ENCODE measurements at regions not wholly inside any gene's neighbourhood (a gene's known extent, or its start where the extent isn't known, plus 50 kb on each side); places are given as distances from the start of the nearest gene placed in this dataset.

DNA sequence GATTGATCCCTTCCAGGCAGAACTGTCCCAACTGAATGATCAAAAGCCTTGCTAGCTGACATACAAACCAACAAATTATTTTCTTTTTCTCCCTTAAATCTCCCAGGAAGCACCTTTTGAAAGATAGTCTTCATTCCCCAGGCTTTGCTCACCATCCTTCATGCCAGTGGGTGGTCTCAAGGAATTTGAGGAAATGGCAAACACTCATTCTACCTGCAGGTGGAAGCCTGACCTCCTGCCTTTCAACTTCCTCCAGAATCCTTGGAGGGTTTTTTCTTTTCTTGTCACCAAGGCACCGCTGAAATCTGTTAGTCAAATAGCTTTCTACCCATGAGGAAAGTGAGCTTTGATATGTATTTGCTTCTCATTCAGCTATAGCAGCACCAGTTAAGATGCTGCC, 128.5 kb downstream of the WIF1 start (continued):
- TF ChIP-seq, protein P1, sequence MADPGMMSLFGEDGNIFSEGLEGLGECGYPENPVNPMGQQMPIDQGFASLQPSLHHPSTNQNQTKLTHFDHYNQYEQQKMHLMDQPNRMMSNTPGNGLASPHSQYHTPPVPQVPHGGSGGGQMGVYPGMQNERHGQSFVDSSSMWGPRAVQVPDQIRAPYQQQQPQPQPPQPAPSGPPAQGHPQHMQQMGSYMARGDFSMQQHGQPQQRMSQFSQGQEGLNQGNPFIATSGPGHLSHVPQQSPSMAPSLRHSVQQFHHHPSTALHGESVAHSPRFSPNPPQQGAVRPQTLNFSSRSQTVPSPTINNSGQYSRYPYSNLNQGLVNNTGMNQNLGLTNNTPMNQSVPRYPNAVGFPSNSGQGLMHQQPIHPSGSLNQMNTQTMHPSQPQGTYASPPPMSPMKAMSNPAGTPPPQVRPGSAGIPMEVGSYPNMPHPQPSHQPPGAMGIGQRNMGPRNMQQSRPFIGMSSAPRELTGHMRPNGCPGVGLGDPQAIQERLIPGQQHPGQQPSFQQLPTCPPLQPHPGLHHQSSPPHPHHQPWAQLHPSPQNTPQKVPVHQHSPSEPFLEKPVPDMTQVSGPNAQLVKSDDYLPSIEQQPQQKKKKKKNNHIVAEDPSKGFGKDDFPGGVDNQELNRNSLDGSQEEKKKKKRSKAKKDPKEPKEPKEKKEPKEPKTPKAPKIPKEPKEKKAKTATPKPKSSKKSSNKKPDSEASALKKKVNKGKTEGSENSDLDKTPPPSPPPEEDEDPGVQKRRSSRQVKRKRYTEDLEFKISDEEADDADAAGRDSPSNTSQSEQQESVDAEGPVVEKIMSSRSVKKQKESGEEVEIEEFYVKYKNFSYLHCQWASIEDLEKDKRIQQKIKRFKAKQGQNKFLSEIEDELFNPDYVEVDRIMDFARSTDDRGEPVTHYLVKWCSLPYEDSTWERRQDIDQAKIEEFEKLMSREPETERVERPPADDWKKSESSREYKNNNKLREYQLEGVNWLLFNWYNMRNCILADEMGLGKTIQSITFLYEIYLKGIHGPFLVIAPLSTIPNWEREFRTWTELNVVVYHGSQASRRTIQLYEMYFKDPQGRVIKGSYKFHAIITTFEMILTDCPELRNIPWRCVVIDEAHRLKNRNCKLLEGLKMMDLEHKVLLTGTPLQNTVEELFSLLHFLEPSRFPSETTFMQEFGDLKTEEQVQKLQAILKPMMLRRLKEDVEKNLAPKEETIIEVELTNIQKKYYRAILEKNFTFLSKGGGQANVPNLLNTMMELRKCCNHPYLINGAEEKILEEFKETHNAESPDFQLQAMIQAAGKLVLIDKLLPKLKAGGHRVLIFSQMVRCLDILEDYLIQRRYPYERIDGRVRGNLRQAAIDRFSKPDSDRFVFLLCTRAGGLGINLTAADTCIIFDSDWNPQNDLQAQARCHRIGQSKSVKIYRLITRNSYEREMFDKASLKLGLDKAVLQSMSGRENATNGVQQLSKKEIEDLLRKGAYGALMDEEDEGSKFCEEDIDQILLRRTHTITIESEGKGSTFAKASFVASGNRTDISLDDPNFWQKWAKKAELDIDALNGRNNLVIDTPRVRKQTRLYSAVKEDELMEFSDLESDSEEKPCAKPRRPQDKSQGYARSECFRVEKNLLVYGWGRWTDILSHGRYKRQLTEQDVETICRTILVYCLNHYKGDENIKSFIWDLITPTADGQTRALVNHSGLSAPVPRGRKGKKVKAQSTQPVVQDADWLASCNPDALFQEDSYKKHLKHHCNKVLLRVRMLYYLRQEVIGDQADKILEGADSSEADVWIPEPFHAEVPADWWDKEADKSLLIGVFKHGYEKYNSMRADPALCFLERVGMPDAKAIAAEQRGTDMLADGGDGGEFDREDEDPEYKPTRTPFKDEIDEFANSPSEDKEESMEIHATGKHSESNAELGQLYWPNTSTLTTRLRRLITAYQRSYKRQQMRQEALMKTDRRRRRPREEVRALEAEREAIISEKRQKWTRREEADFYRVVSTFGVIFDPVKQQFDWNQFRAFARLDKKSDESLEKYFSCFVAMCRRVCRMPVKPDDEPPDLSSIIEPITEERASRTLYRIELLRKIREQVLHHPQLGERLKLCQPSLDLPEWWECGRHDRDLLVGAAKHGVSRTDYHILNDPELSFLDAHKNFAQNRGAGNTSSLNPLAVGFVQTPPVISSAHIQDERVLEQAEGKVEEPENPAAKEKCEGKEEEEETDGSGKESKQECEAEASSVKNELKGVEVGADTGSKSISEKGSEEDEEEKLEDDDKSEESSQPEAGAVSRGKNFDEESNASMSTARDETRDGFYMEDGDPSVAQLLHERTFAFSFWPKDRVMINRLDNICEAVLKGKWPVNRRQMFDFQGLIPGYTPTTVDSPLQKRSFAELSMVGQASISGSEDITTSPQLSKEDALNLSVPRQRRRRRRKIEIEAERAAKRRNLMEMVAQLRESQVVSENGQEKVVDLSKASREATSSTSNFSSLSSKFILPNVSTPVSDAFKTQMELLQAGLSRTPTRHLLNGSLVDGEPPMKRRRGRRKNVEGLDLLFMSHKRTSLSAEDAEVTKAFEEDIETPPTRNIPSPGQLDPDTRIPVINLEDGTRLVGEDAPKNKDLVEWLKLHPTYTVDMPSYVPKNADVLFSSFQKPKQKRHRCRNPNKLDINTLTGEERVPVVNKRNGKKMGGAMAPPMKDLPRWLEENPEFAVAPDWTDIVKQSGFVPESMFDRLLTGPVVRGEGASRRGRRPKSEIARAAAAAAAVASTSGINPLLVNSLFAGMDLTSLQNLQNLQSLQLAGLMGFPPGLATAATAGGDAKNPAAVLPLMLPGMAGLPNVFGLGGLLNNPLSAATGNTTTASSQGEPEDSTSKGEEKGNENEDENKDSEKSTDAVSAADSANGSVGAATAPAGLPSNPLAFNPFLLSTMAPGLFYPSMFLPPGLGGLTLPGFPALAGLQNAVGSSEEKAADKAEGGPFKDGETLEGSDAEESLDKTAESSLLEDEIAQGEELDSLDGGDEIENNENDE (IDR thresholded peaks at IDR 0.05; ENCODE audit: insufficient replicate concordance, low read length): no peak
- TF ChIP-seq GTF2F1 (IDR thresholded peaks at IDR 0.05; ENCODE audit: borderline replicate concordance, low read depth, low read length): no peak
- no peak for TF ChIP-seq POLR2A (IDR thresholded peaks at IDR 0.05; ENCODE audit: control extremely low read depth in 1 of 2, low read depth in 2 of 2, low read length in 2 of 2)
- no peak for TF ChIP-seq HDAC6 (IDR thresholded peaks at IDR 0.05; ENCODE audit: low read depth, low read length)
- no peak for TF ChIP-seq NRF1 (IDR thresholded peaks at IDR 0.05; ENCODE audit: low read depth, low read length)
- TF ChIP-seq TEAD4 (IDR thresholded peaks at IDR 0.05; ENCODE audit: low read depth, low read length): peak; percentile 88
- TF ChIP-seq, protein P2, sequence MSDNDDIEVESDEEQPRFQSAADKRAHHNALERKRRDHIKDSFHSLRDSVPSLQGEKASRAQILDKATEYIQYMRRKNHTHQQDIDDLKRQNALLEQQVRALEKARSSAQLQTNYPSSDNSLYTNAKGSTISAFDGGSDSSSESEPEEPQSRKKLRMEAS (IDR thresholded peaks at IDR 0.05): peak; percentile 23; the same call in 1 of the 2 replicates
- TF ChIP-seq SIN3A (conservative IDR thresholded peaks at IDR 0.05 in 1 of 2, IDR thresholded peaks at IDR 0.05 in 1 of 2; ENCODE audit: low read depth in 1 of 2, low read length in 2 of 2): no peak
- TF ChIP-seq ZNF274 (IDR thresholded peaks at IDR 0.05; ENCODE audit: borderline replicate concordance, extremely low read depth, low read length): no peak
- 0 out of 3 replicates have a peak, but pooled peaks of 1 of the 2 experiments have one; percentile 18 for TF ChIP-seq EP300 (IDR thresholded peaks at IDR 0.05; ENCODE audit: borderline replicate concordance in 1 of 2, low read depth in 2 of 2, low read length in 2 of 2)
- TF ChIP-seq POU5F1 (IDR thresholded peaks at IDR 0.05; ENCODE audit: low read depth, low read length): no peak
